ENCODE measurements at regions not wholly inside any gene's neighbourhood (a gene's known extent, or its start where the extent isn't known, plus 50 kb on each side); places are given as distances from the start of the nearest gene placed in this dataset.
A peak's percentile ranks its signal among the peaks of the same experiment; 100 is the strongest.
"Not testable (repeated sequence)": the region's sequence is repeated elsewhere in the genome, so short reads cannot be mapped to it uniquely, and the experiment has no call there.

DNA sequence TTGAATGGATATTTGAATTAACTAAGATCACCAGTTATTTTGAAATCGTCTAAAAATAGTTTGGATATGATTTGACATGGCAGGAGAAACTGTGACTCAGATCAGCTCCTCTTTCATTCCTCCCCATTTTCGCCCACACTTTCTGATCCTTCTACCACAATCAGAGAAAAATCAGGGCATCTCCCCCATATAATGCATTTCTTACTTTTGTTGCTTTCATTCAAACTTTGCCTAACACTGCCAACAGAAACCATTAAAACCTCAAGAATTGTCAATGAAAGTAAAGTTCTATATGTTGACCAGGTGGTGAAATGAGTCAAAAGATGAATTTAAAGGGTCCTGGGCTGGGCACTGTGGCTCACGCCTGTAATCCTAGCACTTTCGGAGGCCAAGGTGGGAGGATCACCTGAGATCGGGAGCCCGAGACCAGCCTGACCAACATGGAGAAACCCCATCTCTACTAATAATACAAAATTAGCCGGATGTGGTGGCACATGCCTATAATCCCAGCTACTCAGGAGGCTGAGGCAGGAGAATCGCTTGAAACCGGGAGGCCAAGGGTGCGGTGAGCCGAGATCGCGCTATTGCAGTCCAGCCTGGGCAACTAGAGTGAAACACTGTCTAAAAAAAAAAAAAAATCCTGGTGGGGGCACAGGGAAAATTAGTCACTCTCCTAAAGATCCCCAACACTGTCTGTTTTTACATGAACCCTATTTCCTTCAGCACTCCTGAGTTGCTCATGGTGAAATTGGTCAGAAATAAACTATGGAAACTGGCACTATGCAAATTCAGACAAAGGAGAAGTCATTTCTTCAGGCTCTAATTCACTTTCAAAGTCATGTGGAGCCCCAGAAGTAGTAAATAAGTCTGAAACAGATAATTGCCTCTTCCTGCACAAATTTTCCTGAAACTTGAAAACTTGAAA lies 122.8 kb upstream of the NOCT start:
- DNase-seq (ENCODE audit: low read depth in 2 of 2), result no peak

- no peak for DNase-seq (ENCODE audit: low read depth in 2 of 2)
These were observed 124.0 kb upstream of the NOCT start for GRCh38 chr4:138891631-138892031.

DNA sequence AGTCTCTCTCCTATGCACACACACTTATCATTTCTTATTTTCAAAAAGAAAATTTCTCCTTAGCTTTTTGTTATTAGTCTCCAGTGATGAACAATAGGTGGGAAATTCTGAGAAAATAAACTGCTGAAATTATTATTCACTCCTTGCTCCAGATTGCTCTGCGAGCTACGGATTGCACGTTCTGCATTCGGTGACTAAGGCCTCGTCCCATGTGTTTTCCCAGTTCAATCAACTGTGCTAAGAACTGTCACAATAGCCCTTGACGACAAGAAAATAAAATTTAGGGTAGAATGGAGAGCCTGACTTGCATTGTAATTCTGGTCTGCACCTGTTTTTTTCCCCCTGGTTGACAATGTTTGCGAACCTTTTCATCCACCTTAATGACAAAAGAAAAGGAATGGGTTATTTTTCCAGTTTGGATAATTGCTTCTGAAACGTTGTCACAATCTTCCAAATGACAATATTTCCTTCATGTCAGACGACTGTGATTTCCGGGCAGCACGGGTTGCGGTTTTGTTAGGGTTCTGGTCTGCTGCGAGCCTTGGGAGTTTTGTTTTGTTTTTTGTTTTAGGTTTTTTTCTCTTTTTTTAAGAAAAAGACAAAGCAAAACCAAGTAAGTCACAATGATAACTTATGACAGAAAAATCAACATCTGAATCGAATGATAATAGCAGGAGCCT lies 124.5 kb upstream of the NOCT start:
- DNase-seq (ENCODE audit: low read depth in 2 of 2), result no peak

DNA sequence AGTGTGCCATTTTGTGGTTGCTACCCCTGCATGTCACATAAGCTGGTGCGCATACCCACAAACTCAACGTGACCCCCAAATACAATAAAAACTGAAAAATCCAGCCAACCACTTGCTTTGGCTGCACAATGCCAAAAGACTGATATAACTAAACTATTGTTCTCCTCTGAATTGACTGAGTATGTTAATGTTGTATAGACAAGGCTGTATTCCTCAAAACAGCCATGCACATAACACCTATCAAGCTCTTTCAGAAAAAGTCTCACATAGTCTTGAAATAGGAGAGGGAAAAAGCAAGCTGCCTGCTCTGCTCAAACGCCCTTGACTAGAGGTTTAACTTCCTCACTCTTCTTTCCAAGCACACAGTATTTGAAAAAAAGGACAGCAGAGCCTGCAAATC lies 126.4 kb upstream of the NOCT start:
- no peak for DNase-seq (ENCODE audit: low read depth in 2 of 2)

DNA sequence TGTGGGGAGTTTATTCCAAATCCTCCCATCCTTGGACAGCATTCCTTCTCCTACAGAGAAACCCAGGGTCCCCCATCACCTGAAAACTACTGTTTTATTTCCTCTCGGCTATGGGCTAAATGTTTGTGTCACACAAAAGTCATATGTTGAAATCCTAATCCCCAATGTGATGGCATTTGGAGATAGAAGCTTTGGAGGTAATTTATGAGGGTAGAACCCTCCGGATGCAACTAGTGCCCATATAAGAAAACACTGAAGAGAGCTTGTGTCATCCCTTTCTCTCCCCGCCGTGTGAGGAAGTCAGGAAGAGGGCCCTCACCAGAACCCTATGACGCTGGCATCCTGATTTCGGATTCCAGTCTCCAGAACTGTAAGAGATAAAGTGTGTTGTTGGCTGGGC lies 127.8 kb upstream of the NOCT start:
- no peak for DNase-seq (ENCODE audit: low read depth in 2 of 2)

- no peak for DNase-seq (ENCODE audit: low read depth in 2 of 2)
These were observed 128.2 kb upstream of the NOCT start for GRCh38 chr4:138887341-138887740.

GRCh38 chr4:138879757-138880156 lies 135.8 kb upstream of the NOCT start:
- no peak for DNase-seq (ENCODE audit: low read depth in 2 of 2)

DNA sequence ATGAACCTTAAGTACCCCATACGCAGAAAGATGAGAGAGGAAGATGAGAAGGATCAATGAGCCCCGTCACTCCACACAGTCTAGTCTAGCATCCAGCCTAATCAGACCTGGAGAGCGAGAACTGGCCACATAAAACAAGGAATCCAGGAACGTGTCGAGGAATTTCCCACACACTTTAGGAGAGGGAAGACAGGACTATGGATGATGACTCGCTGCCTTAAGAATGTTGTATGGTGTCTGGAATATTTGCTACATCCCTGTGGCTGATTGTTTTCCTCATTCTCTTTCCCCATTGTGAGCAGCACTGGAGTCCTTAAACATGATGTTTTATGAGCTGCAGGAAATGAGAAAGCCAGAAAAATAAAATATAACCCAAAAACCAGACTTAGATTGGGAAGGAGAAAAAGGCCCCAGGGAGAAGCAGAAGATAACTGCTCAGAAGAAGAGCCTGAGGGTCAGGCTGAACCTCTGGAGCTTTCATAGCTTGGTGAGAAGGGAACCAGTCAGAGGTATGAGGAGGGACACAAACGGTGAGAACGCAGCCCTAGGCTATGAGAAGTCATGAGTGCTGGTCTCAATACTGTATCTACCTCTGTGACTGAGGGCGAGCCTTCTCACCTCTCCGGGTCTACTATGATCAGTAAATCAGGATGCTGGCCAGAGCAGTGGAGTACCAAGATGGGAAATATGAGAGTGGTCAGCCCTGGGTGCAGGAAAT lies 139.5 kb upstream of the NOCT start:
- DNase-seq (ENCODE audit: low read depth in 2 of 2), result no peak

- no peak for DNase-seq (ENCODE audit: low read depth in 2 of 2)
These were observed 144.1 kb upstream of the NOCT start for GRCh38 chr4:138871555-138871875.

GRCh38 chr4:138870737-138871554 lies 144.6 kb upstream of the NOCT start:
- peak; percentile 2 to 5 for DNase-seq (ENCODE audit: low read depth in 2 of 2)

- DNase-seq (ENCODE audit: low read depth in 2 of 2), result no peak
These were observed 145.9 kb upstream of the NOCT start for GRCh38 chr4:138869631-138870030.

GRCh38 chr4:138869165-138869564 lies 146.4 kb upstream of the NOCT start:
- DNase-seq (ENCODE audit: low read depth in 2 of 2), result no peak

GRCh38 chr4:138868562-138868961 lies 147.0 kb upstream of the NOCT start:
- no peak for DNase-seq (ENCODE audit: low read depth in 2 of 2)

DNA sequence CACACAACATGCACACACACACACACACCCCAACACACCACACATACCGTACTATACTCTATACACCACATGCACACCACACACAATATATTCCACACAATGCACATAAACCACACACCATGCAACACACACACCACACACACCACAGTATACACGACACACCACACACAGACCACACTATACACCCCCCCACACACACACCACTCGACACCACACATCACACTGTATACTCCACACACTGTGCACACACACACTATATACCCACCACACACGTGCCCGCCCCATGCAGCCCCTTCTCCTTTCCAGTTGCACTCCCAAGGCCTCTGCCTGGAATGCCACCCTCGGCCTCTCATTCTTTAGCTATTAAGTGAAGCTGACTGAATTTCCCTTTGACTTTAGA lies 148.2 kb upstream of the NOCT start:
- no peak for DNase-seq (ENCODE audit: low read depth in 2 of 2)

- no peak for DNase-seq (ENCODE audit: low read depth in 2 of 2)
These were observed 149.3 kb upstream of the NOCT start for GRCh38 chr4:138866314-138866713.

- no peak for DNase-seq (ENCODE audit: low read depth in 2 of 2)
These were observed 149.8 kb upstream of the NOCT start for GRCh38 chr4:138865765-138866164.

DNA sequence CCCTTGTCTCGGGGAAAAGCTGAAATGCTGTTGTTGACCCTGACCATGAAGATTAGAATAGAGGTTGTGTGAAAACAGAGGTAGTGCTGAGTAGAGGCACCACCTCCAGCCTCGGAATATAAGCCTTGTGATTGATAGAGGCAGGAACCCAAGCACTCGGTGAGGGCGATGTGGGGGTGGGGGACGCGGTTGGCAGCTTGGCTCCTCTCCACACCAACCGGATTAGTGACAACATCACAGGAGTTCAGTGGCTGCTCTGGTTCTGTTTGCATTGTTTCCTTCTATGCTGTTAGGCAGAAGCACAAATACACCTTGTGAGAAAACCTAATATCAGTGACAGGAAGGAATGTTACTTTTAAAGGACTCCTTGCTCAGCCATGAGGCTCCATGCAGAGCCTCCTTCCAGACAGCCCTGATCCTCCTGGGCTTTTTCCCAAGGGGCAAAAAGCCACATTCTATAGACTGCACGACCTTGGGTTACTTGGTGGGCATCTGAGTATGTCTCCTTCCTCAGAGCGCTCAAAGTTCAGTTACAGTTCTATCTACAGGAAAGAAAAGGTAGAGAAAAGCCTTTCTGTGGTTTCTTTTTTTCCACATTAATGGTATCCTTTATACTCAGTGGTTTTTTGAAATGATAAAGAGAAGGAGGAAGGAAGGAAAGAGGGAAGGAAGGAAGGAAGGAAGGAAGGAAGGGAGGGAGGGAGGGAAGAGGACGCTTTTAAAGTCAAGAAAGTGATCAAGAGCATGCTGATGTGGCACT lies 150.4 kb upstream of the NOCT start:
- no peak for DNase-seq (ENCODE audit: low read depth in 2 of 2)

DNA sequence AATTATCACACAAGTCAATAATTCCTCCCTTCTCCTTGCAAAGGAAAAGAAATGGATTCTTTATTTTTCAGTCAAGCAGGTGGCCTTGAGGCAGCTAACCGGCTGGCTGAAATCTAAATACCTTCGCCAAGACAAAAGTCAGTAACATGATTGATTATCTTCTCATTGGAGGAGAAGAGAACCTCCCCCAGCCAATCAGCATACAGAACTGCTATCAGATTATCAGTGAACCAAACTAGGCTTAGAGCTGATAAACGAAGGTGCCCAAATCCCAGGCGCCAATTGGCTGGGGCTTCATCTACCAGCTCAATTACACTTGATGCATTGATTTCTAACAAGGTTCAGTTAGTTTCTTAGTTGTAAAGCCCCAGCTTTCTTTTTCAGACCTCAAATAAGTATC lies 152.4 kb upstream of the NOCT start:
- no peak for DNase-seq (ENCODE audit: low read depth in 2 of 2)

DNA sequence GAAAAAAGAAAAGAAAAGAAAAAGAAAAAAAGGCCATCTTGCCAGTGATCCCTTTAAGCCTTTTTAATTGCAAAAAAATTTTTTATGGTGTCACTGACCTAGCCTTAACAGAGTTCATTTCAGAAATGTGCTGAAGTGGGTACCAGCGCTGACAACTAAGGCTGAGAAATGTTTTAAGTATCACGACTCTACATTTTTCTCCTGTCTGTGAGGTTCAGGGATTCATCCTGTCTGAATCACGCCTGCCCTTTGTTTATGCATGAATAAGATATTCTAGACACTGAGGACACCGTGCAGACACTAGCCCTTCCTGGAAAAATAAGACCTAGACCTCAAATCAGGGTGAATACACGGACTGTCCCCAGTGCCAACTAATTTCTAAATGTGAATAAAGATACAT lies 154.4 kb upstream of the NOCT start:
- DNase-seq (ENCODE audit: low read depth in 2 of 2), result no peak

GRCh38 chr4:138860357-138860756 lies 155.2 kb upstream of the NOCT start:
- not testable (repeated sequence) for DNase-seq (ENCODE audit: low read depth in 2 of 2)

DNA sequence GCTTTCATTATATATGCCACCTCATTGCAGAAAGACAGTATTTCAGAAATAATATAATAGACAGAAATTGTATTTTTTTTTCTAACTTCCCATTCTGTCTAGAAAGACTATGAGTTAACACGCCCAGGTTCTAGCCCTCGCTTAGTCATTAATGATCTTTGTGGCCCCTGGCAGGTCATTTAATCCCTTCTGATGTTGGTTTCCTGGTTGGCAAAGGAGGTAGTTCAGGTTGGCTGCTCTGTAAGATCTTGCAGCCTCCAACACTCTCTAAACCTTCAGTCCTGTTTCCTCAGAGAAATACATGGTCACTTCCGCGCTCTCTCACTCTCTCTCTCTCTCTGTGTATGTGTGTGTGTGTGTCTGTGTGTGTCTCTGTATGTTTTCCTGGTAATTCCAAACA lies 156.3 kb upstream of the NOCT start:
- no peak for DNase-seq (ENCODE audit: low read depth in 2 of 2)

Measured in stimulated activated CD4-positive, alpha-beta T cell treated with anti-CD3 and anti-CD28 coated beads, Interleukin-1b, Interleukin-23, amount 100 ng/mL, for 1 hour (primary cell).